HUES6 (cell line): ENCODE measurements at regions not wholly inside any gene's neighbourhood (a gene's known extent, or its start where the extent isn't known, plus 50 kb on each side); places are given as distances from the start of the nearest gene placed in this dataset.
"Not testable (repeated sequence)": the region's sequence is repeated elsewhere in the genome, so short reads cannot be mapped to it uniquely, and the experiment has no call there.

Experiments used
- H3K27ac ChIP-seq: 2 replicates; pipeline ENCODE4 v1.7.0; 2013; ENCODE audit warnings: low read depth, mild to moderate bottlenecking, low read length, inconsistent platforms
- H3K27me3 ChIP-seq: 2 replicates; pipeline ENCODE4 v1.6.1; 2013; ENCODE audit warnings: low read length; ENCODE audit not compliant: control insufficient read depth, insufficient read depth
- H3K36me3 ChIP-seq: 2 replicates; pipeline ENCODE4 v1.6.1; 2013; ENCODE audit warnings: low read length; ENCODE audit not compliant: control insufficient read depth, insufficient read depth
- H3K4me1 ChIP-seq: 2 replicates; pipeline ENCODE4 v1.6.1; 2013; ENCODE audit warnings: low read length; ENCODE audit not compliant: control insufficient read depth, insufficient read depth
- H3K4me3 ChIP-seq: 2 replicates; pipeline ENCODE4 v1.5.1; 2013; ENCODE audit warnings: low read depth, low read length
- H3K9ac ChIP-seq: one replicate; pipeline ENCODE4 v1.6.1; 2013; ENCODE audit warnings: mild to moderate bottlenecking, low read length
- H3K9me3 ChIP-seq: 2 replicates; pipeline ENCODE4 v1.6.1; 2013; ENCODE audit warnings: low read depth, low read length; ENCODE audit not compliant: control insufficient read depth, insufficient read depth

DNA sequence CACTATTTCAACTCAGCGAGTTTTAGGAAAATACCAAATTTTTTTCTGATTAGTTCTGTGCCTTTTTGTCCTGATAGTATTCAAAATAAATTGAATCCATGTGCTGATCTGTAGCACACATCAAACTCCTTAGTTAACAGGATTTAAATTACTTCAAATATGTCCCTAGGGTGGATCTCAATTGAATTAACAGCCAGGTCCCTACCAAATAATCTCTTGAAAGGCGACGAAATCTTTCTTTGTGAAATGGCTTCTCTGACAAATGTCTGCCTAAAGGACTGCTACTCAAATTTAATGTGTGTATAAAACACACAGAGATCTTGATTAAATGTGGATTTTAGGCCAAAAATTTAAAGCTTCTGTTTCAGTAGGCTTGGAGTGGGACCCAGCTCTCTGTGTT lies 989.6 kb upstream of the KCND2 start:
- no peak overlapping the region for H3K27ac ChIP-seq
- no peaks in the 10 kb centered on the region for H3K36me3 ChIP-seq
- H3K9me3 ChIP-seq = no peaks in the 10 kb centered on the region
- H3K9ac ChIP-seq = no peak overlapping the region
- H3K4me1 ChIP-seq = 0 out of 2 replicates have a peak, but pooled peaks cover 5% of the 10 kb centered on the region
- H3K27me3 ChIP-seq = no peaks in the 10 kb centered on the region
- no peak overlapping the region for H3K4me3 ChIP-seq

DNA sequence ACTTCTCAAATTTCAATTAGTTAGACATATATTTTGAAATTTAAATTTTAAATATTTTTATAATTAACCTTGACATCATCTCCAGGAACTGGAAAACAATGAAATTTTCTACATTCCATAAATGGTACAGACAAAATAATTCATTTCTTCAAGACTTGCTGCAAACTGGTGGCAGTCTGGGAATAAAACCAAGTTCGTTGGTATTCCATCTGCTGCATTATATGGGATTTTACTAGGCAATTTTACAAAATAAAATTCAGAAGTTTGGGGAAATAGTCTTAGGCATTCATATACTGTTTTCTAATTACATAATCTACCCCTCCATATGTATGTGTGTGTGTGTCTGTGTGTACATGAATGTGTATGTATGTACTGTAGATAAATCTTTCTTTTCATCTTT lies 984.6 kb upstream of the KCND2 start:
- Histone ChIP-seq H3K27me3 (no peaks in the 10 kb centered on the region), H3K9me3 (no peaks in the 10 kb centered on the region), H3K4me1 (no peaks in the 10 kb centered on the region), H3K4me3 (no peak overlapping the region), H3K27ac (no peak overlapping the region), H3K36me3 (no peaks in the 10 kb centered on the region), H3K9ac (no peak overlapping the region)

DNA sequence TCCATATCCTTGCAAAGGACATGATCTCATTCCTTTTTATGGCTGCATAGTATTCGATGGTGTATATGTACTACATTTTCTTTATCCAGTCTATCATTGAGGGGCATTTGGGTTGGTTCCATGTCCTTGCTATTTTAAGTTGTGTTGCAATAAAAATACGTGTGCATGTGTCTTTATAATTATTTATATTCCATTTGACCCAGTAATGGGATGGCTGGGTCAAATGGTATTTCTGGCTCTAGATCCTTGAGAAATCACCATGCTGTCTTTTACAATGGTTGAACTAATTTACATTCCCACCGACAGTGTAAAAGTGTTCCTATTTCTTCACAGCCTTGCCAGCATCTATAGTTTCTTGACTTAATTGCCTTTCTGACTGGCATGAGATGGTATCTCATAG lies 972.6 kb upstream of the KCND2 start:
- not testable (repeated sequence) for H3K27ac ChIP-seq, H3K27me3 ChIP-seq, H3K9ac ChIP-seq, H3K4me3 ChIP-seq, H3K4me1 ChIP-seq, H3K9me3 ChIP-seq, H3K36me3 ChIP-seq

DNA sequence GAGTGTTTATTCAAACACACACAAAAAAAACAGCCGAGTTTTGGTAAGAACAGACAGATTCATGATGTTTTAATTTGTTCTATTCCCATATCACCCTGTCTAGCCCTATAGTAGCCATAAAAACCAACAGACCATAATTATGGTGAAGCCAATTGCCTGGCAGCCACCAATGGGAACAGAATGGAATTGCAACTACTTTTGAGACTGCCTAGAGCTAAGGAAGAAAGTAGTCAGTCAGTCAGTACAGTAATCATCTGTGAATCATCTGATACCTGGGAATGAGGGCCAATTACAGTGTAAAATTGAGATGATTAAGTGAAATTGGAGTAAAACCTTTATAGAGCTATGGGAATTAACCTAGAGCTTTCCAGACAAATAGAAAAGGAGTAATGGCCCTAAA lies 952.7 kb upstream of the KCND2 start:
- Histone ChIP-seq H3K36me3 (no peaks in the 10 kb centered on the region), H3K27ac (no peak overlapping the region)

DNA sequence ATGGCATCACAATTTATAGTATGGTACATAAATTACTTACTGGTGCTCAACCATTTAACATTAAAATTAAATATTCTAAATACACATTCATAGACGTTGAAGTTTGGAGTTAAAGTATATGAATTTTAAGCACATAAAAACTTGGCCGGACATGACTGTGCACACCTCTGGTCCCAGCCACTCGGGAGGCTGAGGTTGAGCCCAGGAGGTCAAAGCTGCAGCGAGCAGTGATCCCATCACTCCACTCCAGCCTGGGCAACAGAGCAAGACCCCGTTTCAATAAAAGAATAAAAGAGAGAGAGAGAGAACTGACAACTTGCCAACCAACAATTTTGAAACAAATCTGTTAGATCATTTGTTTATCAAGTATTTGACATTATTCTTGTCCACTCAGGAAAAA lies 943.3 kb upstream of the KCND2 start:
- Histone ChIP-seq H3K27ac (no peak overlapping the region), H3K27me3 (no peaks in the 10 kb centered on the region), H3K36me3 (no peaks in the 10 kb centered on the region)

More for the DNA sequence above, 952.7 kb upstream of the KCND2 start:
- no peak overlapping the region for H3K4me3 ChIP-seq
- no peaks in the 10 kb centered on the region for H3K9me3 ChIP-seq
- no peaks in the 10 kb centered on the region for H3K27me3 ChIP-seq
- H3K9ac ChIP-seq = no peak overlapping the region
- H3K4me1 ChIP-seq = no peaks in the 10 kb centered on the region

DNA sequence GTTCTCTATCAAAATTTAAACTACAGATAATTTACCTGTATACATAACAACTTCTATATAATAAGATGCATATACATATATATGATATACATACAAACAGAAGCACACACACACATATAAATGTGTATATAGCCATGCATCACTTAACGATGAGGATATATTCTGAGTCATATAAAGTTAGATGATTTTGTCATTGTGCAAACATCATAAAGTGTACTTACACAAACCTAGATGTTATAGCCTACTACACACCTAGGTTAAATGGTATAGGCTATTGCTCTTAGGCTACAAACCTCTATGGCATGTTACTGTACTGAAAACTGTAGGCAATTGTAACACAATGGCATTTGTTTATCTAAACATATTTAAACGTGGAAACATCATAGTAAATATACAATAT lies 937.6 kb upstream of the KCND2 start:
- no peaks in the 10 kb centered on the region for H3K36me3 ChIP-seq
- H3K9me3 ChIP-seq = no peaks in the 10 kb centered on the region
- H3K4me1 ChIP-seq = no peaks in the 10 kb centered on the region
- no peaks in the 10 kb centered on the region for H3K27me3 ChIP-seq
- no peak overlapping the region for H3K9ac ChIP-seq
- no peak overlapping the region for H3K27ac ChIP-seq
- no peak overlapping the region for H3K4me3 ChIP-seq

More for the DNA sequence above, 943.3 kb upstream of the KCND2 start:
- H3K4me3 ChIP-seq = no peak overlapping the region
- H3K9me3 ChIP-seq = no peaks in the 10 kb centered on the region
- H3K9ac ChIP-seq = no peak overlapping the region
- no peaks in the 10 kb centered on the region for H3K4me1 ChIP-seq

DNA sequence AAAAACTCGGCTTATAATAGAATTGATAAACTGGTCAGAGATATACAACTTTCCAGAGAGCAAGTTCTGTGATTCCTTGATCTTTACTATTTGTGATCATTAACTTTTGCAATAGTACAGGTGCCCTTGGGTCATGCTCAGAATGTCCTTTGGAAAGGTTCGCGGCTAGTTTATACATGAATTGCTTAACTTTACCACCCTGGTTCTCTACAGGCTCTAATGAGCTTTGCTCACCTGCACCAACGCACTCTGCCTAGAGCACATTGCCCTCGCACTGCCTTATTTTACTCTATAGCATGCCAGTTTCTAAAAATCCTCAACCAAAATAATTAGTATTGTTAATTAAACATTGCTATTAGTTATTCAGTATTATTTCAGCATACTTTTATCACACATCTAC lies 931.2 kb upstream of the KCND2 start:
- Histone ChIP-seq H3K9me3 (no peaks in the 10 kb centered on the region), H3K27me3 (no peaks in the 10 kb centered on the region)

DNA sequence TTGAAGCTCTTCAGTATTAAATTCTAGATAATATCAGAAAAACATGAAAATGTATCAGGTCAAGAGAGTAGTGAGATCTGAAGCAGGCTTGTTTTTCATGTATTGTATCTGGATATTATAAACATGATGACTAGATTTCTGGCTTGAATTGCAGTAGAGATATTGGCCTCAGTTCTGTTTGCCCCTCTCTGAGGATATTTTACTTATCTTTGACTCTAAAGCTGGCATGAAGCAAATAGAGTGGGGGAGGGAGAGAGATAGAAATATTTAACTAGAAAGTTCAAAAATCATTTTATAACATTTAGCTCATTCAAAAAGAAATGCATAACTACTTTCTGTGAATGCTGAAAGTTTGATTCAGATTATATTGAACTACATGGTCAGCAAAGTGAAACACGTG lies 929.7 kb upstream of the KCND2 start:
- Histone ChIP-seq H3K4me3 (no peak overlapping the region), H3K9me3 (no peaks in the 10 kb centered on the region), H3K36me3 (no peaks in the 10 kb centered on the region), H3K9ac (no peak overlapping the region), H3K27me3 (no peaks in the 10 kb centered on the region), H3K4me1 (no peaks in the 10 kb centered on the region), H3K27ac (no peak overlapping the region)

More for the DNA sequence above, 931.2 kb upstream of the KCND2 start:
- Histone ChIP-seq H3K4me3 (no peak overlapping the region), H3K9ac (no peak overlapping the region), H3K27ac (no peak overlapping the region), H3K36me3 (no peaks in the 10 kb centered on the region), H3K4me1 (no peaks in the 10 kb centered on the region)

DNA sequence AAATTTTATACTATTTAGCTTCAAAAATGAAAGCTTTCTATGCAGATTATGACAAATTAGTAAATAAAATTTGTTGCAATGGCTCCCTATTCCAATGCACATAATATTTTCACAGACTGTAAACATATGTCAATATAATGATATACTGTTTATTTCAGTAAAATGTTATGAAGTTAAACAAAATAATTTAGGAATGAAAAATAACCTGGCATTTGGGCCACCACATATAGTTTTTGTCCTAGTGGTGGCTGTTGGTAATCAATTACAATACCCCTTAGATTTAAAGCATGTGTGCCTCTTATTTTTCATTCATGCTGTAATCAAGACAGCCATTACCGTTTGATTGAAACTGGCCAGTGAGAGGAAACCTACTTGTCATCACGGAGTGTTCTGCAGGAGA lies 928.5 kb upstream of the KCND2 start:
- no peaks in the 10 kb centered on the region for H3K9me3 ChIP-seq
- H3K27ac ChIP-seq = no peak overlapping the region
- no peak overlapping the region for H3K4me3 ChIP-seq
- H3K9ac ChIP-seq = no peak overlapping the region
- no peaks in the 10 kb centered on the region for H3K4me1 ChIP-seq
- no peaks in the 10 kb centered on the region for H3K27me3 ChIP-seq
- no peaks in the 10 kb centered on the region for H3K36me3 ChIP-seq

DNA sequence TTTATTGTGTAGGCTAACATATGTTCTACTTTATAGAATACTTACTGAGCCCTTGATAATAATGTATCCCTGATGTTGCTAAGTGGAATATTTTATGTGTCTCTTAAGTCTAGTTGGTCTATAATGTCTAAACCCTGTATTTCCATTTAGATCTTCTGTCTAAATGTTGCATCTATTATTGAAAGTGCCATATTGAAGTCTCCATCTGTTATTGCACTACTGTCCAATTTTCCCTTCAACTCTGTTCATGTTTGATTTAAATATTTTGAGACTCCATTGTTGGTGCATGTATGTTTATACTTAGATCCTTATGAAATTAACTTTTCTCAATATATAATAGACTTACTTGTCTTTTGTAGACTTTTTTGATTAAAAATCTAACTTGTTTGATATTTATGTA lies 924.5 kb upstream of the KCND2 start:
- H3K4me3 ChIP-seq = no peak overlapping the region
- no peak overlapping the region for H3K27ac ChIP-seq

DNA sequence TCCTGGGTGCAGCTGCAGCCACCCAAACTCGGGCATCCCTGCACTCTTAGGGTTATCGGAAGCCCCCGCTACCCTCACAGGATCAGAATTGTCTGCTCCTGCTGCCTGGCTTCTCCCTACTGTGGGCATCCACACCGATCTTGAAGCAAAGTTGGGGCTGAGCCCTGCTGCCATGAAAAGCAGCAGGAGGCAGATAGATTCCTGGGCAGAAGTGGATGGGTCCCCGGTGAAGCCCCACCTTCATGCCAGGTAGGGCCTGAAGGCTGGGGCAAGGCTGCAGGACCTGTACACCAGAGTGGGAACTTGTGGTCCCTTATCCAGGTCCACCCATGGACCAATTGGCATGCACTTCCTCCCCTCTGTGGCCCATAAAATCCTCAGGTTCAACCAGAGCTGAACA lies 922.6 kb upstream of the KCND2 start:
- Histone ChIP-seq H3K36me3 (no peaks in the 10 kb centered on the region), H3K27ac (no peak overlapping the region), H3K27me3 (no peaks in the 10 kb centered on the region), H3K9me3 (no peaks in the 10 kb centered on the region), H3K4me1 (no peaks in the 10 kb centered on the region), H3K4me3 (no peak overlapping the region), H3K9ac (no peak overlapping the region)

More for the DNA sequence above, 924.5 kb upstream of the KCND2 start:
- Histone ChIP-seq H3K27me3 (no peaks in the 10 kb centered on the region), H3K36me3 (no peaks in the 10 kb centered on the region), H3K9ac (no peak overlapping the region), H3K9me3 (no peaks in the 10 kb centered on the region), H3K4me1 (no peaks in the 10 kb centered on the region)

DNA sequence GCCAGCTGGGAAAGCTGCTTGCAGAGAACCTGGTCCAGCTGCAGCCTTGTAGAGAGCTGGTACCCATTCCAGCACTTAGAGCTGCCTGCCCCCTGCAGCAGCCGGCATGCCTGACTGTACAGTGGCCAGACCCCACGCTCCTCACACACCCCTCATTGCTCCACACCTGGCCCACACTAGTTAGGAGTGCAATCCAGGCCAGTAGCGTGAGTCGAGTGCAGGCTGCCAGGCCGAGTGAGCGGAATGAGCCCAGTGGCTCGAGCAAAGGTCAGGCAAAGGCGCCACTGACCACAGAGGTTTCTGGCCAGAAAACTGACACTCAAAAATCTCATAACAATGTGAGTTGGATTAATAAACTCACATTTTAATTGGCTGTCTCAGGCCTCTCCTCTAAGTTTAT lies 921.7 kb upstream of the KCND2 start:
- Histone ChIP-seq H3K9ac (no peak overlapping the region), H3K9me3 (no peaks in the 10 kb centered on the region; the same call in 1 of the 2 replicates), H3K4me1 (no peaks in the 10 kb centered on the region), H3K36me3 (no peaks in the 10 kb centered on the region), H3K27ac (no peak overlapping the region), H3K4me3 (no peak overlapping the region), H3K27me3 (no peaks in the 10 kb centered on the region)
